NCI-H2227 (cell line): ENCODE measurements at regions not wholly inside any gene's neighbourhood (a gene's known extent, or its start where the extent isn't known, plus 50 kb on each side); places are given as distances from the start of the nearest gene placed in this dataset.
A peak's percentile ranks its signal among the peaks of the same experiment; 100 is the strongest.
"Not testable (repeated sequence)": the region's sequence is repeated elsewhere in the genome, so short reads cannot be mapped to it uniquely, and the experiment has no call there.

Experiments used
- DNase-seq: peaks from one replicate; lab custom pipeline; 2025; ENCODE audit not compliant: unreplicated experiment; lab: John Stamatoyannopoulos, UW

DNA sequence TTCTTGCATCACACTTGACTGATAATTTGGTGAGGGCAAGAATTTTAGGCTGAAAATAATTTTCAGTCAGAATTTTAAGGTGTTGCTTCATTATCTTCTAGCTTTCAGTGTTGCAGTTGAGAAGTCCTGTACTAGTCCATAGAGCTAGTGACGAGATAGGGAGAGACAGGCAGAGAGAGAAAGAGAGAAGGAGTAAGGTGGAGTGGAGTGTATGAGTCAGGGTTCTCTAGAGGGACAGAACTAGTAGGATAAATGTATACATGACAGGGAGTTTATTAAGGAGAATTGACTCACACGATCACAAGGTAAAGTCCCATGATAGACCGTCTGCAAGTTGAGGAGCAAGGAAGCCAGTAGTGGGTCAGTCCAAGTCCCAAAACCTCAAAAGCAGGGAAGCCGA is 127.2 kb downstream of the UTP18 start:
- DNase-seq, result no peak

DNA sequence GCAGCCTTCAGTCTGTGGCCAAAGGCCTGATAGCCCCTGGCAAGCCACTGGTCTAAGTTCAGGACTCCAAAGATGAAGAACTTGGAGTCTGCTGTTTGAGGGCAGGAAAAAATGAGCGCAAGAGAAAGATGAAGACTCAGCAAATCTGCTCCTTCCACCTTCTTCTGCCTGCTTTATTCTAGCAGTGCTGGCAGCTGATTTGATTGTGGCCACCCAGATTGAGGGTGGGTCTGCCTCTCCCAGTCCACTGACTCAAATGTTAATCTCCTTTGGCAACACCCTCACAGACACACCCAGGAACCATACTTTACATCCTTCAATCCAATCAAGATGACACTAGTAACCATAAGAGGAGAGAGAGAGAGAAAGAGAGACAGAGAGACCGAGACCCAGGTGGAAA is 127.6 kb downstream of the UTP18 start:
- no peak for DNase-seq

DNA sequence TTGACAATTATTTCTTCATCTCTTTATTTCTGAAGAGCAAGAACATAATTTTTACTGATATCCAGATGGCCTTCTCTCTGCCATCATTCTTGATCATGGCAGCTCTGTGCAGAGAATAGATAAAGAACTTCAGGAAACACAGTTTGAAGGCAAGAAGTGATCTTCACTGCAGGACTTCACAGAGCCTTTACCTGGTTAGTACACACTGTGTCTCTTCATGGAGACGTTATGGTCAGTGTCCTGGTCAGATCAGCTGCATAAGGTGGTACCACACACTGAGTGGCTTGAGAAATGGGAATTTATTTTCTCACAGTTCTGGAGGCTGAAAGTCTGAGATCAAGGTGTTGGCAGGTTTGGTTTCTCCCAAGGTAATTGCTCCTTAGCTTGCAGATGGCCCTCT is 129.5 kb downstream of the UTP18 start:
- no peak for DNase-seq

DNA sequence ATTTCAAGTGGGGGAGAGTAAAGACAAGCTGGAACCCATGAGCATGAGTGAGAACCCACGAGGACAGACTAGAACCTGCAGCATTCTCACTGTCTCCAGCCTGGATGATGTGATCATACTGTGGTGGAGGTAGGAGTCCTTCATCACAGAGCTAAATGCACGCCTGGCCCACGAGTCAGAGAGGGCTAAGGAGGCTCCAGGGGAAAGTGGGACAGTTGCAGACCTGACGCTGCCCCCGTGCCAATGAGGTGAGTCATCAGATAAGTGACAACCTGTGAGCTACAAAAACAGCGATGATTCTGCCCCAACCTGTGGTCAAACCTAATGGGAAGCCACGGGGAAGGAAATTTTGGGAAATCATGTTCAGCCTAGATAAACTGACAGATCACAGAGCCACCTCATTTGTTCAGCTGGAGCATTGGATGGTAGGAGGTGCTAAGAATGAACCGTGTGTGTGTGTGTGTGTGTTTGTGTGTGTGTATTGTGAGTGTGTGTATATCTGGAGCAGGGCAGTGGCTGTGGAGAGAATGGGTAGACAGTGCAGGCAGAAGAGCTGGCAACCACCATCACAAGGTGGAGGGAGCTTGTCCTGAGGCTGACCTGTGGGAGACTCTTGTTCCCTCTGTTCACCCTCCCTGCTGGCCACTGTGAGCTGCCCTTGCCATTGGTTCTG is 131.8 kb downstream of the UTP18 start:
- DNase-seq, result no peak

DNA sequence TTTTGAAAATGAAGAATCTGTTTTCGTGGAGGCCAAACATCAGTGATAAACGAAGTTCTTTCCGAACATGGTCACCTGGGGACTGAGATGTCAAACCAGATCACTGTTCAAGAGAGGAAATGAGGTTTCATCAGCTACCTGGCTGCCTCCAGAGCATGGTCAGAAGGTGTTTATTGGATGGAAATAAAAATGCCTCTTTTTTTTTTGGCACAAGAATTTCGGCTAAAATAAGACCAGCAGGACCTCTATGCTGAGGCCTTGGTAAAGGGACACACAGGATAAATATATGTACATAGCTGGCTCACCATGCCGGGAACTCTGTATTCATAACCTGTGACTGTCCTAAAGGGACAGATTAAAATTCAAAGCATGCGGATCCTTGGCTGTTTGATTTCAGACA is 135.3 kb downstream of the UTP18 start:
- no peak for DNase-seq

DNA sequence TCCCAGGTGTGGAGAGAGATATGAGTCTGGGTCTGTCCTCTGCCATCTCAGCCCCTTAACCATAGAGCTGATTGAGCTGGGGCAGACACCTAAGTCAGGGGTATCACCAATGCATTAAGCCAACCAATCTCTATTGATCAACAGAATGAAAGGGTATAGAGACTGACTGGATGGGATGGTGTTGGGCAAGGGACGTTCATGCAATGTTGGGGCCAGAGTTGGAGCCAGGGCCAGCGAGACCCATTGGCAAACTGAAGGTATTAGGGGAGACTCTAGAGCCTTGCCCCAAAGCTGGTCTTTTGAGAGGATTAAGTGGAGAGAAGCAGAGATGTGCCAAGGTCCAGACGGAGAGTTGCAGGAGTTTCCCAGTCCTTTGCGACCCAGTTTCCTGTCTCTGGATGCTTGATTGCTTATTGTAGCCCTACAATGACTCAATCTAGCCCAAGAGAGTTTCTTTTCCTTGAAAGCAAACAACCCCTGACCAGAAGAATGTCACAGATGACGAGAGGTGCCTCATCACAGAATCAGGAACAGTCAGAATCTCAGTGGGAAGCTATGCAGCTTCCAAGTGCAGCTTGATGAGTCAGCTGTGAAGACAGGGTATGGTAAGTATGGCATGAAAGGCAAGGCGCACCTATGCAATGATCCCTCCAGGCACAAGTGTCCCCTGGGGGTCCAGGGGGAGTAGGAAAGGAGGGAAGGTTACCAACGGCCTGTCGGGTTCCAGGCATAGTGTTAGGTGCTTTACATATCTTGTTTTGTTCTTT is 137.2 kb downstream of the UTP18 start:
- DNase-seq, result no peak

DNA sequence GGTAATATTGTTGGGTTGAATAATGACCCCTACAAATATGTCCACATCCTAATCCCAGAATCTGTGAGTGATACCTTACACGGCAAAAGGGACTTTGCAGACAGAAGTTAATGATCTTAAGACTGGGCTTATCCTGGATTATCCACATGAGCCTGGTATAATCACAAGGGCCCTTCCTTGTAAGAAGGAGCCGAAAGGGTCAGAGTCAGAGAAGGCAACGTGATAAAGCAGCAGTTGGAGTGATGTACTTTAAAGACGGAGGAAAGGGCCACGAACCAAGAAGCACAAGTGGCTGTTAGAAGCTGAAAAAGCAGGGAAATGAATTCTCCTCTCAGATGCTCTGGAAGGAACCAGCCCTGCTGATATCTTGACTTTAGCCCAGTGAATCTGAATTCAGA is 137.8 kb downstream of the UTP18 start:
- DNase-seq, result no peak

DNA sequence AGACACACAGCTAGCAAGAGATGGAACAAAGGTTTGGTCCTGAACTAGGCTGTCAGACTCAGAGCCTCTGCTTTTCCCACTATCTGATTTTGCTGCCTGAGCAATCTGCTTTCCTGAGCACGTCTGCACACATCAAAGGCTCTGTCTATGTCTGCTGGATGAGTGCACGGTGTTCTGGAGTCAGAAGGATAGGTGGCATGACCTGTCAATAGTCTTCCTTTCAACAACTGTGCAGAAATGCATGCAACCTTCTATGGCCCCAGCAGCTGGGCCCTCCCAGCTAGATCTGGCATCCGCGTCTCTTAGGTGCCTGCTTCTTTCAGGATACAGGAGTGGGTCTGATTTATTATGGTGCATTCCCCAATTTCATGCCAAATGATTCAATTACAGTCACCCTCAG is 138.3 kb downstream of the UTP18 start:
- peak; percentile 65 for DNase-seq

DNA sequence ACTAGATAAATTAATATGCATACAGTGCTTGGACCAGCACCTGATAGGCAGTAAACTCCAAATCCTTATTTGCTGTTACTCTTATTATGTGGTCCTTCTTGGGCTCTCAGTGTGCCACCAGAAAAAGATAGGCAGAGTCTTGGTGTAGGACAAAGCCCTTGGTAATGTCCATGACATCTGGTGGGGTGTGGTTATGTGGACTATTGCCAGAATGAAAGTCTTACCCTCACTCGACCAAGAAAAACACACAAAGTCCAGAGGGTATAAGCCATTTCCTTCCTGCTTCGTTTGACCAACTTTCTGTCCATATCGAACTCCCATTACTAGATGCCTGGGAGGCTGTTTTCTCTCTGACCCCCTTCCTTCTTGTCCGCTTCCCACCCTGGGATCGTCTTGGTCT is 140.9 kb downstream of the UTP18 start:
- DNase-seq, result no peak

DNA sequence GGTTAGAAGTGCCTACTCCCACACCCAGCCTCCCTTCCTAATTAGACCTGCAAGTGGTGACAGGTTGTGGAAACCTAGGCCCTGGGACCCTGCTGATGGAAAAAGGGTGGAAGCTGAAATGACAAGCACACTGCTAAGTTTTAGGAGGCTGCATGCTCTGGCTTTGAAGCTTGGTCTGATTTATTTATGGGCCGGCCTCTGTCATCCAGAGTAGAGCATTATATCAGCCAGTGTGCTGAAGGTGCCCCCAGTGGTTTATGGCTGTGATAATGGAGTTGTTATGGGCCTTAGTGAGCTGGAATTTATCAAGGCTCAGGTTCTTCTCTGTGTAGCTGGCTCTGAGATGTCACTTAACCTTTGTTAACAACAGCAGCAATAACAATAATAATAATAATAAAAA is 142.6 kb downstream of the UTP18 start:
- no peak for DNase-seq

DNA sequence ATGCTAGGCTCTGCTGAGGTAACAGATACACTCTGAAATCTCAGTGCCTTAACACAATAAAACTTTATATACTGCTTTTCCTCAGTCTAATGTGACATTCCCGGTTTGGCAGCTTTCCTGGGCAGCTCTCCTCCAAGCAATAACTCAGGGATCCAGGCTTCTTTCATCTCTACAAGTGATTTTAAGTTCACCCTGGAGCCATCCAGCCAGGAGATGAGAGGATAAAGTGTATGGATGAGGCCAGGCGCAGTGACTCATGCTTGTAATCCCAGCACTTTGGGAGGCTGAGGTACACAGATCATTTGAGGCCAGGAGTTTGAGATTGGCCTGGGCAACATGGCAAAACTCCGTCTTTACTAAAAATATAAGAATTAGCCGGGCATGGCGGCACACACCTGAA is 147.2 kb downstream of the UTP18 start:
- DNase-seq, result no peak

DNA sequence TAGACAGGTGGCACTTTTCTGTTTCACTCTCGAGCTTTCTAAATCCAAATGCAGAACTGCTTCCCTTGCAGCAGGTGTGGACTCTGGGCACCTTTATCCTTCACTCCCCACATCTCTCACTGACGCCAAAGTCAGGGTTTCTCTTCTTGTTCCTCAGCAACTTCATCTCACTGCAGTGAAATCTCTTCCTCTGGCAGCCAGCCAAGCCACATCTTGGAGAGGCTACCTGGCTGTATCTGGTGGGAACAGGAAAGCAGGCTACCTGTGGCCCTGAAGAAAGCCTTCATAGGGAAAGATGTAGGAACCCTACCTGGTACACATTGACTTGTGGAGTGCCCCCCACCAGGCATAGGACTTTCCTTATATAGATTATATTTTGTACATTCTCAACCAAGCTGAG is 159.1 kb downstream of the UTP18 start:
- no peak for DNase-seq

DNA sequence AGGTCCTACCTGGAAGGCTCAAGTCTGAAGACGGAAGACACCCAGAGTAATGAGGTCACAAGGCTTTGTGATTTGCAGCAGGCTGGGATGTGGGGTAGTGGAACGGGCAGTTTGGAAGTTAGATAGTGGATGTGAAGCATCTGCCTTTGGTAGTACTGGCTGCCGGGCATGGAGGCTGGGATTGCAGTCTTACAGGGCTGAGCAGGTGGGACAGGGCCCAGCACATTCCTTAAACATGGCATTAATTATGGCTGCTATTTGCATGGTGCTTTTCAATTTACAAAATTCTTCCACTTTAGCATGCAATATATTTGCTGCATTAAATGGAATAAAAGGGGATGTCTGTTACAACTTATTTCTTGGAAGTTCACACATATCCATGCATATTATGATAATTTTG is 161.2 kb downstream of the UTP18 start:
- DNase-seq, result no peak

DNA sequence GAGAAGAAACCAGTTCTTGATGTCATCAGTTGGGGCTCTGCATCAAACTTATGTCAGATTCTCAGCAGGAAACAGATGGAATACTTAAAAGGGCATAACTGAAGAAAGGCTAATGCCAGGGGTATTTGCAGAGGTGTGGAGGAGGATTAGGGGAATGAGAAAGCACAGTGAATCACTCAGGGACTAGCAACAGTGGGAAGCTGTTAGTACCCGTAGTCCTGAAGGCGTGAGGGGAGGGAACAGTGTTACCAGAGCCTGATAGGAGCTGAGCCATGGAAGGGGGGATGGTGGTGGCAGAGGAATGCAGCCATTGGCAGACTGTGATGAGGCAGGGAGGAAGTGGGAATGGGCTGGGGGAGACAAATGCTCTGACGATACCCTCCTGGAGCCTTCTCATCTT is 162.3 kb downstream of the UTP18 start:
- no peak for DNase-seq

DNA sequence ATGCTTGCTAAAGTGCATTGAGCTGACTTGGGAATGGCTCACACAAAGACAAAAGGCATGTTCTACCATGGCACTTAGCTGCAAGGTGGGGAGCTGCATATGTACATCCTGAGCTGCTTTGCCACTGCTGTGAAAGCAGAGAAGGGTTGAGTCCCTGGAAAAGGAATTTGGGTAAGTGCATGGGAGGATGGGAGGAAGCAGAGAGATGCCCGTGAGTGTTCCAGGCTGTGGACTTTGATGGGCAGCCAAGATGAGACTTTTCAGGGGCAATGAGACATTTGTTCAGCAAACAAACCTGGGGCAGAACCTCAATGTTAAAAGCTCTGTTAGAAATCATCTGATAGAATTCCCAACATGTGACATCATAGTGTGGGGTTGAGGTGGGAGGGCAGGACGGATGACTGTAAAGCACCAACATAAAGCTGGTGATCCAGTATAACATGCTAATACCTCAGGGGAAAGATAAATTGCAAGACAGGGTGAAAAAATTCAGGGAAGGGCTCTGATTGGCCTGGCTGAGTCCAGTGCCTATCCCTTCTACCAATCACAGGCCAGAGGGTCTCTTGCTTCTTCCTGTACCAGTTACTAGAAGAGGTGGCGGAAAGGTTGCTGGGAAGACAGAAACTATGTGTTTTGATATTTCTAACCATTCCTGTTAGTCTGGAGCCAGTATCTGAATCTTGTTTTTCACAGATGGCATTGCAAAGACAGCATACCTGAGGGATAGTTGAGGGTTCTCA is 163.2 kb downstream of the UTP18 start:
- no peak for DNase-seq

DNA sequence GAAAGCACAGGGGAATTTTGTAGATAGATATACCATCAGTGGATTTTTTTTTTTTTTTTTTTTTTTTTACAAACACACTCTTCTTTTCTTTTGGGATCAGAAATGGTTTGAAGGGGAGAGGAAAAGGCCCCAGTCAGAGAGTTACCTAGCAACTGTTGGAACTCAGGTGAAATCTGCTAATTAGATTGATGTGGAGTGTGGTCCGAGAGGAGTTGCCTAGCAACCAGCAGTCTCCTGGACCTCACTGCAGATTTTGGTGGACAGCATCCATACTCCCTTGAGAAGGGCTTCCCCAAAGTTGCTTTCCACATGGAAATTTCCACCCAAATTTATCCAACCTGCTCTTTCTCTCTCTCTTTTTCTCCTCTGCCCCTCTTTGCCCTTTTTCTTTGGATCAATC is 165.4 kb downstream of the UTP18 start:
- no peak for DNase-seq

DNA sequence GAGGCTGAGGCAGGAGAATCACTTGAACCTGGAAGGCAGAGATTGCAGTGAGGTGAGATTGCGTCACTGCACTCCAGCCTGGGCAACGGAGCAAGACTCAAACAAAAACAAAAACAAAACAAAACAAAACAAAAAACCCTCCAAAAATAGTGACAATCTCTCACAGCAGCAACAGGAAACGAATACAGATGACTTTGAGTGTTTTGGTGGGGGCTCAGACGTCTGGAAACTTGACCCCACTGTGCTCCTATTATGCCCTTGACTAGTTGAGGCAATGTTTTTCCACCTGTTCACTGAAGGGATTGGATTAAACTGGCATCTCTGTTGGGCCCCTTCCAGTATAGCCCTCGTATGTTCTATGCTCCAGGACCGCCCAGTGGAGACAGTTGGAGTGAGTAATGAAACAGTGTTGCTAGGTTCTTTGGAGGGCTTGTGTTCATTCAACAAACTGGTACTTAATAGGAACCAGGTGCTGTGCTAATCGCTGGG is 167.0 kb downstream of the UTP18 start:
- no peak for DNase-seq

DNA sequence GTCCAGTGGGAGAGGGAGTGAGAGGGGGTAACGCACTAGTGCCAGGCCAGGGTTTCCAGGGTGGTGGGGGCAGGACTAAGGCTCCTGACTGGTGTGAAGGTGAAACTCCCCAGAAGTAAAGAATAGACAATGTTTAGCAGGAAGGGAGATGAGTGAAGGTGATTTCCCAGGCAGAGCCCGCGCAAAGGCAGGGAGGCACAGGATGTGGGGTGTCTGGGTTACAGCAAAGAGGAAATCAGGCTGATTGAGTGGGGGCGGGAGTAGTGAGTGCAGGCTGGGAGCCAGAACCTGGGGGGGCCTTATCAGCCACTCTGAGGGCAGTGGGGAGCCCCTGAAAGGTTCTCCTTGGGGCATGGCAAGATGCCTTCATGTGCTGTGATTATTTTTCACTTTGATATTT is 167.5 kb downstream of the UTP18 start:
- no peak for DNase-seq

DNA sequence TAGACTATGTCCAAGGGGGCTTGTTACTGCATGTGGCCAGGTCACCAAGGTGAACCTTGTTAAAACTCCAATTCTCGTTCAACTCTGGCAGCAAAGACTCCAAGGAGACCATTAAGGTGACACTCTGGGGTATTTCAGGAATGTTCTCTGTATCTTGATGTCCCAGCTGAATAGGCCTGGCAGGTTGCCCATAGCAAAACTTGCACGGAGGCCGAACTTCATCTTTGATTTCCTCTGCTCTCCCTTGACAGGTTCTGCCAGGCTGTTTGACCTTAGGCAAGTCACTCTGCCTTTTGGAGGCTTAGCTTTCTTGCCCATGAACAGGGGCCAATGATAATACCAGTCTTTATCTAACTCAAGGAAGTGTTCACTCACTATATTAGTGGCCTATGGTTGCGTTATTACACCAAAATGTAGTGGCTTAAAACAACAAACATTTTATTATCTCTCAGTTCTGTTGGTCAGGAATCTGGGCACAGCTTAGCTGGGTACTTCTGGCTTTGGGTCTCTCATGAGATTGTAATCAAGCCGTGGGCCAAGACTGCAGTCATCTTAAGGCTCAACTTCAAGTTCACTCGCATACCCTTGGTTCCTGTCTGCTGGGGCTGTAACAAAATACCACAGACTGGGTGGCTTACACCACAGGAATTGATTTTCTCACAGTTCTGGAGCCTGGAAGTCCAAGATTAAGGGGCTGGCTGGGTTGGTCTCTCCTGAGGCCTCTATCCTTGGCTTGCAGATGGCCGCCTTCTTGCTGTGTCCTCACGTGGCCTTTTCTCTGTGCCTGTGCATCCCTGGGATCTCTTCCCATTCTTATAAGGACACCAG is 168.5 kb downstream of the UTP18 start:
- DNase-seq, result no peak

DNA sequence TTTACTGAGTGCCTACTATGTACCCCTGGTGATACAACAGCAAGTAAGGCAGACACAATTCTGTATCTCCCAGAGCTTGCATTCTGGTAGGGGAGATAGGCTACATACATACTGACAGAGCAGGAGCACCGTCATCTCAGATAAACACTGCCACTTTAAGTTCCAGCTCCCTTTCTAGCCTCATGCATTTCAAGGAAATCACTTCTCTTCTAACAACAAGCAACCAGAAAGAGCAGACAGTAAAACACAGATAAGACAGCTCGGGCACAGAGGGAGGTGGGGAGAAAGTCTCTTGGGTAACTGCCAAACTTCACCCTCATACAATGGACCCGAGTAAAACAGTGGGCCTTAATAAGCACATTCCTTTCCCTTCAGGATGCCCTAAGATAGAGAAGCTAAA is 169.6 kb downstream of the UTP18 start:
- not testable (repeated sequence) for DNase-seq

DNA sequence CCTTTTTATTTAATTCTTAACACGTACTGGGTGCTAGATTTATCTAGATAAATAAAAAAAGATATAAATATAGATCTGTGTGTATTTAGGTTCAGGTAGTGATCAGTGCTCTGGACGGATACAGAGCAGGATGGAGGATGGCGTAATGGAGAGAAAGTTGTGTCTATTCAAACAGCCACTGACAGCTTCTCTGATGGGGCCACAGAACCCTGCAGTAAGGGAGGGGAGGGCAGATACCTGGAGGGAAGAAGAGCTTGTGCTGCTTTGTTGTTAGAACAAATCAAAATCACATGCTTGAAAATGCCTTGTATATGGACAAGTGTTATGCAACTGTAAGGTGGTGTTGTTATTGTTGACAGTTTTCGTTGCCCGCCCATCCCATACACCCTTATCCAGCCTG is 170.2 kb downstream of the UTP18 start:
- no peak for DNase-seq
